ENCODE measurements at regions not wholly inside any gene's neighbourhood (a gene's known extent, or its start where the extent isn't known, plus 50 kb on each side); places are given as distances from the start of the nearest gene placed in this dataset.

- DNase-seq (ENCODE audit: low spot score) = no peak
Measured at GRCh38 chr3:87044409-87044808, 53.5 kb upstream of the VGLL3 start.

DNA sequence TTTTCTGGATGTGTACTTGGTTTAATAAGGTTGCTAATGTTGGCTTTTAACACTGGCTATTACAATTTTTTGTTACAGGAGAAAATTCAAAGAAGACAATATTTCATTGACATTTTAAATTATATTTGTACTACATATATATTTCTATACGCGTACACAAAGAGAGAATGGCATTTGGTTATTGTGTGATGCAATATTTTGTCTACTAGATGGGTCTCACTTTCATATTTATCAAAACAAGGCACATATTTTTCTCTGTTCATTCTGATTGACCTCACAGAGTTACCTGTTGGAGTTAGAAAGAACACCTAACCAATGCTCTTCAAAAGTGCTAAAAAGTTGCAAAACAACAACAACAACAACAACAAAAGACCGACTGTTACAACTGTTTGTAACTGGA, 50.2 kb upstream of the VGLL3 start:
- DNase-seq (ENCODE audit: low spot score) = no peak
